ENCODE measurements at regions not wholly inside any gene's neighbourhood (a gene's known extent, or its start where the extent isn't known, plus 50 kb on each side); places are given as distances from the start of the nearest gene placed in this dataset.

DNA sequence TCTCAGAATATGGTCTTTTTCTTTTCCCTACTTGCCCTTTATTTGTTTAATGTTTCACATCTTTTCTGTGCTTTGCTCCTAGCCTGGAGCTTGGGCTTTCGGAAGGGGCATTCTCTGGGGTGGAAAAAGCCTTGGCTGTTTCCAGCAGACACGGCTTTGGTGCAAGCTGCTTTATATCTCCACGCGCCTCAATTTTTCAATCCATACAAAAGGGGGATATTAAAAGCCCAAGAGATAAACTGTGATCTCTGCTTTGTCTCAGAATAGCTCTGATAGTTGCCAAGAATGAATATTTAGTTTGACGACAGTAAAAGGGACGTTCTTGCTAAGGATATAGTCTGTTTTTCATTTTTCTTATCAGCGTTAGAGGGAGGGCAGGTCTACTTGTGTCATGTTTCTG is 194.0 kb upstream of the KIRREL3 start:
- Histone ChIP-seq H3K56ac (ENCODE audit: extremely low read depth, insufficient read depth, low read length) (no peak overlapping the region), H3K9me3 (ENCODE audit: control insufficient read depth, insufficient read depth, low read length) (no peaks in the 10 kb centered on the region), H3K9ac (ENCODE audit: low read depth, low read length) (no peak overlapping the region), H3K4me3 (ENCODE audit: insufficient read depth, low read depth, low read length) (no peak overlapping the region), H2BK5ac (ENCODE audit: low read depth, low read length, poor library complexity, severe bottlenecking) (no peak overlapping the region), H3K9me1 (ENCODE audit: insufficient read depth, low read length) (no peaks in the 10 kb centered on the region), H3K4me2 (ENCODE audit: low read depth, low read length) (no peak overlapping the region), H3K27ac (ENCODE audit: insufficient read depth, low read length) (no peak overlapping the region), H2BK15ac (ENCODE audit: low read depth, low read length) (no peak overlapping the region), H4K20me1 (ENCODE audit: insufficient read depth, low read length) (no peaks in the 10 kb centered on the region), H3K79me1 (ENCODE audit: low read depth in 1 of 2, low read length in 2 of 2) (no peaks in the 10 kb centered on the region), H2AFZ (replicated peaks; ENCODE audit: low read length, poor library complexity) (no peak overlapping the region), H2BK20ac (ENCODE audit: low read depth, low read length) (no peak overlapping the region), H3K18ac (ENCODE audit: low read depth, low read length) (no peak overlapping the region), H4K8ac (ENCODE audit: low read depth in 2 of 2, low read length in 2 of 2) (no peak overlapping the region), H3K23ac (ENCODE audit: low read depth, low read length) (no peak overlapping the region), H3K36me3 (ENCODE audit: control insufficient read depth, insufficient read depth, low read length) (no peaks in the 10 kb centered on the region), H2AK5ac (ENCODE audit: low read depth, low read length) (no peak overlapping the region), H4K5ac (ENCODE audit: low read depth, low read length) (no peak overlapping the region), H3K4ac (ENCODE audit: low read depth, low read length) (no peak overlapping the region), H2AK9ac (replicated peaks; ENCODE audit: low read depth, low read length, poor library complexity) (no peak overlapping the region), H3K4me1 (ENCODE audit: control insufficient read depth, insufficient read depth, low read length) (no peaks in the 10 kb centered on the region), H3K27me3 (ENCODE audit: control insufficient read depth, insufficient read depth, low read length) (no peaks in the 10 kb centered on the region; the same call in 1 of the 2 replicates), H4K91ac (ENCODE audit: insufficient read depth, low read depth, low read length) (no peak overlapping the region), H2BK120ac (ENCODE audit: low read depth, low read length) (no peak overlapping the region), H3K14ac (replicated peaks; ENCODE audit: low read depth, low read length) (no peak overlapping the region)
- no CpG with 5 or more reads among the region's 7 CpGs for WGBS, 2 experiments (ENCODE audit: extremely low coverage in 2 of 2, insufficient read length in 1 of 2)
- DNase-seq, result no peak
- dilution Hi-C loops (cut with HindIII; ENCODE audit: low sequenced_read_pairs, unreplicated experiment) (no loop called here), in situ Hi-C loops (cut with MboI; ENCODE audit: low sequenced_read_pairs) (no loop called here), intact Hi-C loops (cut with micrococcal nuclease) (no loop called here)
- BruUV-seq (replicated peaks), result no TSS peak
- no peak for ATAC-seq (ENCODE audit: low read depth)
- ChIA-PET CTCF (interaction anchor here (0.6 kb wide), 1 partner anchor 226 kb away, joined by 3 read pairs; no protein-coding TSS in a partner anchor), POLR2A (ENCODE audit: unreplicated experiment) (no interaction called here)
- TF ChIP-seq NFE2L2 (IDR thresholded peaks at IDR 0.05; ENCODE audit: low read depth, low read length) (no peak), BHLHE40 (IDR thresholded peaks at IDR 0.05; ENCODE audit: low read depth, low read length) (no peak), SMC3 (IDR thresholded peaks at IDR 0.05; ENCODE audit: low read depth, low read length) (no peak), MAFK (IDR thresholded peaks at IDR 0.05; ENCODE audit: low read depth, low read length) (no peak), FOS (IDR thresholded peaks at IDR 0.05; ENCODE audit: low read depth, low read length) (no peak), CHD1 (IDR thresholded peaks at IDR 0.05; ENCODE audit: low read depth, low read length) (no peak), MAZ (IDR thresholded peaks at IDR 0.05; ENCODE audit: borderline replicate concordance, low read depth, low read length) (no peak), RCOR1 (IDR thresholded peaks at IDR 0.05; ENCODE audit: insufficient replicate concordance, low read length) (no peak), RFX5 (IDR thresholded peaks at IDR 0.05; ENCODE audit: low read depth, low read length) (no peak), MXI1 (IDR thresholded peaks at IDR 0.05; ENCODE audit: borderline replicate concordance, low read depth, low read length) (no peak), RAD21 (IDR thresholded peaks at IDR 0.05; ENCODE audit: low read length) (no peak), POLR2A (IDR thresholded peaks at IDR 0.05; ENCODE audit: low read depth, low read length) (no peak), CEBPB (IDR thresholded peaks at IDR 0.05; ENCODE audit: low read depth, low read length) (no peak)
- TF ChIP-seq, protein P1, sequence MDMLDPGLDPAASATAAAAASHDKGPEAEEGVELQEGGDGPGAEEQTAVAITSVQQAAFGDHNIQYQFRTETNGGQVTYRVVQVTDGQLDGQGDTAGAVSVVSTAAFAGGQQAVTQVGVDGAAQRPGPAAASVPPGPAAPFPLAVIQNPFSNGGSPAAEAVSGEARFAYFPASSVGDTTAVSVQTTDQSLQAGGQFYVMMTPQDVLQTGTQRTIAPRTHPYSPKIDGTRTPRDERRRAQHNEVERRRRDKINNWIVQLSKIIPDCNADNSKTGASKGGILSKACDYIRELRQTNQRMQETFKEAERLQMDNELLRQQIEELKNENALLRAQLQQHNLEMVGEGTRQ (IDR thresholded peaks at IDR 0.05; ENCODE audit: low read depth, low read length), result no peak
- TF ChIP-seq, protein P2, sequence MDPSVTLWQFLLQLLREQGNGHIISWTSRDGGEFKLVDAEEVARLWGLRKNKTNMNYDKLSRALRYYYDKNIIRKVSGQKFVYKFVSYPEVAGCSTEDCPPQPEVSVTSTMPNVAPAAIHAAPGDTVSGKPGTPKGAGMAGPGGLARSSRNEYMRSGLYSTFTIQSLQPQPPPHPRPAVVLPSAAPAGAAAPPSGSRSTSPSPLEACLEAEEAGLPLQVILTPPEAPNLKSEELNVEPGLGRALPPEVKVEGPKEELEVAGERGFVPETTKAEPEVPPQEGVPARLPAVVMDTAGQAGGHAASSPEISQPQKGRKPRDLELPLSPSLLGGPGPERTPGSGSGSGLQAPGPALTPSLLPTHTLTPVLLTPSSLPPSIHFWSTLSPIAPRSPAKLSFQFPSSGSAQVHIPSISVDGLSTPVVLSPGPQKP (IDR thresholded peaks at IDR 0.05; ENCODE audit: borderline replicate concordance, low read depth, low read length), result no peak
- TF ChIP-seq, protein P3, sequence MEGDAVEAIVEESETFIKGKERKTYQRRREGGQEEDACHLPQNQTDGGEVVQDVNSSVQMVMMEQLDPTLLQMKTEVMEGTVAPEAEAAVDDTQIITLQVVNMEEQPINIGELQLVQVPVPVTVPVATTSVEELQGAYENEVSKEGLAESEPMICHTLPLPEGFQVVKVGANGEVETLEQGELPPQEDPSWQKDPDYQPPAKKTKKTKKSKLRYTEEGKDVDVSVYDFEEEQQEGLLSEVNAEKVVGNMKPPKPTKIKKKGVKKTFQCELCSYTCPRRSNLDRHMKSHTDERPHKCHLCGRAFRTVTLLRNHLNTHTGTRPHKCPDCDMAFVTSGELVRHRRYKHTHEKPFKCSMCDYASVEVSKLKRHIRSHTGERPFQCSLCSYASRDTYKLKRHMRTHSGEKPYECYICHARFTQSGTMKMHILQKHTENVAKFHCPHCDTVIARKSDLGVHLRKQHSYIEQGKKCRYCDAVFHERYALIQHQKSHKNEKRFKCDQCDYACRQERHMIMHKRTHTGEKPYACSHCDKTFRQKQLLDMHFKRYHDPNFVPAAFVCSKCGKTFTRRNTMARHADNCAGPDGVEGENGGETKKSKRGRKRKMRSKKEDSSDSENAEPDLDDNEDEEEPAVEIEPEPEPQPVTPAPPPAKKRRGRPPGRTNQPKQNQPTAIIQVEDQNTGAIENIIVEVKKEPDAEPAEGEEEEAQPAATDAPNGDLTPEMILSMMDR (conservative IDR thresholded peaks at IDR 0.05; ENCODE audit: low read depth, low read length), result no peak
